ENCODE measurements at regions not wholly inside any gene's neighbourhood (a gene's known extent, or its start where the extent isn't known, plus 50 kb on each side); places are given as distances from the start of the nearest gene placed in this dataset.

- Histone ChIP-seq H3K9me3 (ENCODE audit: insufficient read depth in 2 of 2, low read depth in 1 of 2, low read length in 1 of 2) (no peaks in the 10 kb centered on the region), H2AFZ (ENCODE audit: low read length) (peak overlapping the region; percentile 39; the same call in 1 of the 2 replicates), H2BK12ac (ENCODE audit: low read depth, low read length) (0 out of 2 replicates have a peak overlapping the region, but pooled peaks have one; percentile 54), H2BK20ac (ENCODE audit: low read length) (no peak overlapping the region), H4K8ac (ENCODE audit: extremely low read depth, insufficient read depth, low read length) (no peak overlapping the region), H3K23ac (ENCODE audit: insufficient read length) (no peak overlapping the region), H2AK5ac (ENCODE audit: low read depth, low read length) (no peak overlapping the region), H4K5ac (ENCODE audit: insufficient read length, low read depth, low read length) (no peak overlapping the region), H3K36me3 (ENCODE audit: control insufficient read depth in 2 of 4, insufficient read depth in 4 of 4, low read length in 3 of 4) (no peaks in the 10 kb centered on the region), H3K27ac (ENCODE audit: low read depth, low read length) (no peak overlapping the region), H3K56ac (replicated peaks; ENCODE audit: insufficient read length, low read depth, low read length) (no peak overlapping the region), H3K4me2 (ENCODE audit: insufficient read depth in 1 of 2, low read depth in 2 of 2, low read length in 2 of 2) (peak overlapping the region; percentile 15 to 22; a peak in 1 of 4 replicates), H4K91ac (replicated peaks; ENCODE audit: insufficient read length, low read length) (no peak overlapping the region), H3K9ac (replicated peaks in 1 of 4; ENCODE audit: extremely low read depth in 1 of 4, low read depth in 3 of 4, low read length in 3 of 4) (no peak overlapping the region), H3K27me3 (replicated peaks in 1 of 4; ENCODE audit: control insufficient read depth in 3 of 4, extremely low read depth in 1 of 4, insufficient read depth in 3 of 4, low read length in 3 of 4) (no peaks in the 10 kb centered on the region), H3K4ac (replicated peaks; ENCODE audit: insufficient read length, low read depth, low read length) (no peak overlapping the region), H2BK15ac (ENCODE audit: low read length) (no peak overlapping the region), H3K79me2 (ENCODE audit: control insufficient read depth in 1 of 2, insufficient read depth in 2 of 2, low read length in 2 of 2) (no peaks in the 10 kb centered on the region), H3K14ac (ENCODE audit: insufficient read length) (no peak overlapping the region), H3K4me3 (ENCODE audit: extremely low read depth in 1 of 4, insufficient read depth in 2 of 4, low read depth in 3 of 4, low read length in 4 of 4) (no peak overlapping the region), H2BK5ac (ENCODE audit: low read depth, low read length) (no peak overlapping the region), H3K18ac (ENCODE audit: extremely low read depth, low read length) (no peak overlapping the region), H3K79me1 (ENCODE audit: low read depth, low read length) (no peaks in the 10 kb centered on the region), H3K4me1 (replicated peaks in 1 of 4; ENCODE audit: control insufficient read depth in 3 of 4, insufficient read depth in 4 of 4, low read length in 3 of 4) (peaks cover 0 to 12% (median 6%) of the 10 kb centered on the region in 4 experiments; a peak in 5 of 7 replicates), H2BK120ac (replicated peaks; ENCODE audit: low read depth, low read length) (no peak overlapping the region), H3K23me2 (ENCODE audit: low read depth, low read length) (no peaks in the 10 kb centered on the region), H4K20me1 (replicated peaks in 1 of 2; ENCODE audit: control insufficient read depth in 1 of 2, insufficient read depth in 2 of 2, low read length in 2 of 2) (no peaks in the 10 kb centered on the region)
- DNase-seq (ENCODE audit: low read depth in 1 of 2, low spot score in 2 of 2) (no peak), FAIRE-seq (no peak)
- 79% methylated on average over 5 of the region's 5 CpGs; no CpG with 5 or more reads in 1 of the 2 experiments for WGBS, 2 experiments (ENCODE audit: extremely low coverage in 1 of 2, insufficient coverage in 1 of 2, insufficient read length in 1 of 2, insufficient replicate concordance in 2 of 2, low coverage in 1 of 2, low lambda C conversion rate in 2 of 2, missing lambda C conversion rate in 1 of 2)
- ChIA-PET POLR2A (ENCODE audit: partially characterized antibody) (no interaction called here), CTCF (ENCODE audit: partially characterized antibody) (interaction anchor here (0.7 to 1.6 kb wide), 2 partner anchors 26 to 41 kb away, joined by 3 read pairs; no protein-coding TSS in a partner anchor)
- TF ChIP-seq BCL11A (IDR thresholded peaks at IDR 0.05; ENCODE audit: low read depth in 2 of 2, low read length in 2 of 2) (no peak), CEBPB (IDR thresholded peaks at IDR 0.05; ENCODE audit: low read depth, low read length) (no peak)
These were observed 458.4 kb upstream of the C9orf72 start for GRCh38 chr9:28031521-28032267.
